SK-N-MC (cell line): ENCODE measurements at regions not wholly inside any gene's neighbourhood (a gene's known extent, or its start where the extent isn't known, plus 50 kb on each side); places are given as distances from the start of the nearest gene placed in this dataset.
"Not testable (repeated sequence)": the region's sequence is repeated elsewhere in the genome, so short reads cannot be mapped to it uniquely, and the experiment has no call there.

Experiments
- DNase-seq: peaks from one replicate; pipeline ENCODE4 v3.0.0-alpha.2; 2011; ENCODE audit warnings: low read depth, low spot score
- H3K27ac ChIP-seq: fragments of 200-600 bp; sonication (generic); 2 replicates; pipeline ENCODE4 v1.5.1; 2016; ENCODE audit warnings: mixed run types
- H3K36me3 ChIP-seq: fragments of 200-600 bp; sonication (generic); 2 replicates; pipeline ENCODE4 v1.6.1; 2017; ENCODE audit warnings: antibody characterized with exemption, low read length, mixed read lengths; ENCODE audit not compliant: insufficient read depth
- H3K4me3 ChIP-seq: fragments of 200-600 bp; sonication (generic); 2 replicates; pipeline ENCODE4 v1.5.1; 2016
- H3K9ac ChIP-seq: fragments of 200-600 bp; sonication (generic); 2 replicates; pipeline ENCODE4 v1.8.0; 2017; ENCODE audit warnings: mixed run types, mixed read lengths; ENCODE audit not compliant: insufficient read length
- H3K9me3 ChIP-seq: fragments of 200-600 bp; sonication (generic); 2 replicates; pipeline ENCODE4 v1.6.1; 2017; ENCODE audit warnings: low read depth, mild to moderate bottlenecking, antibody characterized with exemption, low read length, moderate library complexity, mixed read lengths
- EZH2 ChIP-seq: fragments of 200-600 bp; sonication (generic); IDR thresholded peaks from one replicate; pipeline ENCODE4 v1.6.1; 2017; ENCODE audit warnings: antibody characterized with exemption
- FOXP2 ChIP-seq: optimal IDR thresholded peaks from 2 replicates; pipeline ENCODE3; 2011; ENCODE audit warnings: mild to moderate bottlenecking, moderate library complexity; ENCODE audit not compliant: insufficient read depth; ENCODE audit errors: extremely low read length, control extremely low read depth
- POLR2AphosphoS5 ChIP-seq: IDR thresholded peaks from 2 replicates; pipeline ENCODE4 v1.6.1; 2012; ENCODE audit warnings: mild to moderate bottlenecking, low read depth, low read length, borderline replicate concordance

DNA sequence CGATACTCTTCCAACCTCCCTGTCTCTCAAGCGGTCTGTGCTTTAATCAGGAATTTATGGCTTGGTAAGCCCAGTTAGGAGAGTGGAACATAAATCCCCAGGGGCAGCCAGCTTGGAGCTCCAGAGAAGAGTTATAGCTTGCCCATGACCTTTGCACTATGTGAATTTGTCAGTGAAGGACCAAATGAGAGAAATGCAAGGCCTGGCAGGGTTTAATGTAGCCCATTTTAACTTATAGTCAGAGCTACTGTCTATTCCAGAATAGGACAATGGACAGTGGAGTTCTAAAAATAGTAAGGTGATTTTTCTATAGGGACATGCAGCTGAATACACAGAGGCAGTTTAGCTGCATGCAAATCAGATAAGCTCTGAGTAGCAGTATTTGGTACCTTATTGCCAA is 142.6 kb upstream of the CAV2 start:
- Histone ChIP-seq H3K9me3 (no peaks in the 10 kb centered on the region), H3K27ac (peak overlapping the region; percentile 48; the same call in 1 of the 2 replicates), H3K4me3 (no peak overlapping the region), H3K9ac (no peak overlapping the region), H3K36me3 (no peaks in the 10 kb centered on the region)
- no peak for DNase-seq
- TF ChIP-seq EZH2: no peak
- no peak for TF ChIP-seq FOXP2
- TF ChIP-seq POLR2AphosphoS5: no peak

GRCh38 chr7:116357781-116358670 is 141.5 kb upstream of the CAV2 start:
- H3K9ac ChIP-seq: no peak overlapping the region
- H3K27ac ChIP-seq: peak overlapping the region; percentile 60
- TF ChIP-seq EZH2 (no peak), POLR2AphosphoS5 (no peak), FOXP2 (no peak)
- no peaks in the 10 kb centered on the region for H3K9me3 ChIP-seq
- DNase-seq: no peak
- no peaks in the 10 kb centered on the region for H3K36me3 ChIP-seq
- H3K4me3 ChIP-seq: no peak overlapping the region

GRCh38 chr7:116361767-116362166 is 137.8 kb upstream of the CAV2 start:
- H3K9me3 ChIP-seq: no peaks in the 10 kb centered on the region
- no peak for TF ChIP-seq POLR2AphosphoS5
- no peak for TF ChIP-seq EZH2
- TF ChIP-seq FOXP2: no peak
- H3K4me3 ChIP-seq: no peak overlapping the region
- H3K27ac ChIP-seq: no peak overlapping the region
- DNase-seq: no peak
- no peaks in the 10 kb centered on the region for H3K36me3 ChIP-seq
- no peak overlapping the region for H3K9ac ChIP-seq

GRCh38 chr7:116363637-116364432 is 135.7 kb upstream of the CAV2 start:
- Histone ChIP-seq H3K4me3 (no peak overlapping the region), H3K36me3 (no peaks in the 10 kb centered on the region), H3K27ac (peak overlapping the region; percentile 11; the same call in 1 of the 2 replicates), H3K9me3 (no peaks in the 10 kb centered on the region), H3K9ac (no peak overlapping the region)
- TF ChIP-seq EZH2 (no peak), FOXP2 (no peak), POLR2AphosphoS5 (no peak)
- DNase-seq: no peak

GRCh38 chr7:116364469-116364868 is 135.1 kb upstream of the CAV2 start:
- Histone ChIP-seq H3K4me3 (no peak overlapping the region), H3K9ac (no peak overlapping the region), H3K9me3 (no peaks in the 10 kb centered on the region), H3K27ac (peak overlapping the region; percentile 11; the same call in 1 of the 2 replicates), H3K36me3 (no peaks in the 10 kb centered on the region)
- no peak for TF ChIP-seq FOXP2
- no peak for TF ChIP-seq POLR2AphosphoS5
- TF ChIP-seq EZH2: no peak
- DNase-seq: no peak

GRCh38 chr7:116365797-116366196 is 133.7 kb upstream of the CAV2 start:
- no peak for DNase-seq
- H3K9ac ChIP-seq: no peak overlapping the region
- TF ChIP-seq EZH2 (no peak), FOXP2 (no peak), POLR2AphosphoS5 (no peak)
- H3K36me3 ChIP-seq: no peaks in the 10 kb centered on the region
- no peak overlapping the region for H3K4me3 ChIP-seq
- no peaks in the 10 kb centered on the region for H3K9me3 ChIP-seq
- no peak overlapping the region for H3K27ac ChIP-seq

- Histone ChIP-seq H3K27ac (no peak overlapping the region), H3K4me3 (no peak overlapping the region), H3K36me3 (no peaks in the 10 kb centered on the region), H3K9ac (no peak overlapping the region), H3K9me3 (no peaks in the 10 kb centered on the region)
- DNase-seq: no peak
- no peak for TF ChIP-seq POLR2AphosphoS5
- no peak for TF ChIP-seq FOXP2
- no peak for TF ChIP-seq EZH2
Measured at GRCh38 chr7:116367171-116367813, 132.2 kb upstream of the CAV2 start.

DNA sequence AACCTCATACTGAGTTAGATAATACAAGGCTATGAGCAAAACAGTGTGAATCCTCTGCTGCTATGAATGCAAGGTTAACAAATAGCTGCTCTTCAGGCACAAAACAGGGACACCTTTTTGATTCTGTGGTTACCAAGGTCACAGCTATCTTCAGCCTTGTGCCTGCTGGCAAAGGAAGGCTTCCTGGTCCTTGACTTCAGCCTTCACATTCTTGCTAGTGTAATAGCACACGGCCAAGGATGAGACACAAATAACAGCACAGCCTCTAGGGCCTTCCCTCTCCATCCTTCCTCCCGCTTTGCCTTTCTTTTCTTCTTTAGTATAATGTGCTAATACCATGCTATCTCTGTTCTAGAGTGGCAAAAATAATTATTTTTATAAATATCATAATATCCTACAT is 130.6 kb upstream of the CAV2 start:
- no peak for DNase-seq
- no peak overlapping the region for H3K27ac ChIP-seq
- no peak overlapping the region for H3K4me3 ChIP-seq
- no peaks in the 10 kb centered on the region for H3K9me3 ChIP-seq
- TF ChIP-seq POLR2AphosphoS5: no peak
- TF ChIP-seq EZH2: no peak
- no peak for TF ChIP-seq FOXP2
- no peaks in the 10 kb centered on the region for H3K36me3 ChIP-seq
- no peak overlapping the region for H3K9ac ChIP-seq

- not testable (repeated sequence) for H3K9ac ChIP-seq, DNase-seq, H3K27ac ChIP-seq, H3K4me3 ChIP-seq, H3K36me3 ChIP-seq, H3K9me3 ChIP-seq
Measured at GRCh38 chr7:116371536-116371935, 128.0 kb upstream of the CAV2 start.

DNA sequence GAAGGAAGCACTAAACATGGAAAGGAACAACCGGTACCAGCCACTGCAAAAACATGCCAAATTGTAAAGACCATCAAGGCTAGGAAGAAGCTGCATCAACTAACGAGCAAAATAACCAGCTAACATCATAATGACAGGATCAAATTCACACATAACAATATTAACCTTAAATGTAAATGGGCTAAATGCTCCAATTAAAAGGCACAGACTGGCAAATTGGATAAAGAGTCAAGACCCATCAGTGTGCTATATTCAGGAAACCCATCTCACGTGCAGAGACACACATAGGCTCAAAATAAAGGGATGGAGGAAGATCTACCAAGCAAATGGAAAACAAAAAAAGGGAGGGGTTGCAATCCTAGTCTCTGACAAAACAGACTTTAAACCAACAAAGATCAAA is 126.3 kb upstream of the CAV2 start:
- not testable (repeated sequence) for DNase-seq, H3K9me3 ChIP-seq, H3K27ac ChIP-seq, H3K36me3 ChIP-seq, H3K4me3 ChIP-seq, H3K9ac ChIP-seq
